B cell (primary cell): ENCODE measurements at regions not wholly inside any gene's neighbourhood (a gene's known extent, or its start where the extent isn't known, plus 50 kb on each side); places are given as distances from the start of the nearest gene placed in this dataset.

Experiments used
- EZH2 ChIP-seq: IDR thresholded peaks from 2 replicates; pipeline ENCODE4 v1.6.1; 2012; ENCODE audit warnings: borderline replicate concordance, low read depth, mild to moderate bottlenecking, moderate library complexity, low read length; ENCODE audit not compliant: insufficient read depth, poor library complexity, severe bottlenecking
- TF ChIP-seq, protein P1 (sequence below): fragments of 200-600 bp; IDR thresholded peaks from one replicate; pipeline ENCODE4 v1.8.0; 2022; ENCODE audit warnings: antibody characterized with exemption, mild to moderate bottlenecking

DNA sequence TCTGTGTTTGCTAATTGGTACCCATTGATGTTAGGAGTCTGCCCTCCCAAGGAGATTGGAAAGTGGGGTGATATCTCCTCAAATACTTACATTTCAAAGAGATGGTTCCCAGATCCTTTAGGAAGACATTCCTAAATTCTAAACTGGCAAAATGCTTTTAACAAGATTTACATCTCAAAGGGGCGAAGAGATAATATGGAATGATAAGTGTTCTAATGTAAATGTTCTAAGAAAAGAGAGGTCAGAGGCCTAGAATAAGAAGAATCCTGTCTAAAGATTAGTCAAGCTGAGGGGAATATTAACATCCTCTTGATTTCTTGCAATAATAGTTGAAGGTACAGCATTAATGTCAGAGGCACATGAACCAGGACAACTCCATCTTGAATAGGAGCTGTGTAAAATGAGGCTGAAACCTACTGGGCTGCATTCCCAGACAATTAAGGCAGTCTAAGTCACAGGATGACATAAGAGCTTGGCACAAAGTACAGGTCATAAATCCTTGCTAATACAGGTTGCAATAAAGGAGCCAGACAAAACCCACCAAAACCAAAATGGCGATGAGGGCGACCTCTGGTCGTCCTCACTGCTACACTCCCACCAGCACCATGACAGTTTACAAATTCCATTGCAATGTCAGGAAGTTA, 2248.1 kb downstream of the ARAP2 start:
- TF ChIP-seq EZH2: no peak
- TF ChIP-seq, protein P1, sequence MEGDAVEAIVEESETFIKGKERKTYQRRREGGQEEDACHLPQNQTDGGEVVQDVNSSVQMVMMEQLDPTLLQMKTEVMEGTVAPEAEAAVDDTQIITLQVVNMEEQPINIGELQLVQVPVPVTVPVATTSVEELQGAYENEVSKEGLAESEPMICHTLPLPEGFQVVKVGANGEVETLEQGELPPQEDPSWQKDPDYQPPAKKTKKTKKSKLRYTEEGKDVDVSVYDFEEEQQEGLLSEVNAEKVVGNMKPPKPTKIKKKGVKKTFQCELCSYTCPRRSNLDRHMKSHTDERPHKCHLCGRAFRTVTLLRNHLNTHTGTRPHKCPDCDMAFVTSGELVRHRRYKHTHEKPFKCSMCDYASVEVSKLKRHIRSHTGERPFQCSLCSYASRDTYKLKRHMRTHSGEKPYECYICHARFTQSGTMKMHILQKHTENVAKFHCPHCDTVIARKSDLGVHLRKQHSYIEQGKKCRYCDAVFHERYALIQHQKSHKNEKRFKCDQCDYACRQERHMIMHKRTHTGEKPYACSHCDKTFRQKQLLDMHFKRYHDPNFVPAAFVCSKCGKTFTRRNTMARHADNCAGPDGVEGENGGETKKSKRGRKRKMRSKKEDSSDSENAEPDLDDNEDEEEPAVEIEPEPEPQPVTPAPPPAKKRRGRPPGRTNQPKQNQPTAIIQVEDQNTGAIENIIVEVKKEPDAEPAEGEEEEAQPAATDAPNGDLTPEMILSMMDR: no peak
